CD4-positive, CD25-positive, alpha-beta regulatory T cell (primary cell): ENCODE measurements at regions not wholly inside any gene's neighbourhood (a gene's known extent, or its start where the extent isn't known, plus 50 kb on each side); places are given as distances from the start of the nearest gene placed in this dataset.

ENCODE experiments used
- ATAC-seq, 2 donors: fragments of 150-1000 bp; cut with Tn5 transposase; one replicate each; pipeline ENCODE4 v1.10.0; 2021; ENCODE audit warnings: low read depth in 2 of 2, moderate number of reproducible peaks in 2 of 2, moderate library complexity in 1 of 2
- DNase-seq, 3 donors: peaks; one replicate each; pipeline versions ENCODE4 v3.0.0 to v3.0.0-alpha.2; 2012 to 2022; ENCODE audit warnings: mixed read lengths in 1 of 3
- H3K27ac ChIP-seq: one replicate; pipeline ENCODE4 v1.7.0; 2013; ENCODE audit warnings: mild to moderate bottlenecking, low read length; ENCODE audit not compliant: insufficient read depth, poor library complexity, severe bottlenecking
- H3K27me3 ChIP-seq: one replicate; pipeline ENCODE4 v1.7.0; 2013; ENCODE audit warnings: low read length; ENCODE audit not compliant: control insufficient read depth, insufficient read depth
- H3K36me3 ChIP-seq: one replicate; pipeline ENCODE4 v1.7.0; 2013; ENCODE audit warnings: mild to moderate bottlenecking, low read length, moderate library complexity; ENCODE audit not compliant: control insufficient read depth, insufficient read depth
- H3K4me1 ChIP-seq: 2 replicates; pipeline ENCODE4 v1.7.0; 2013; ENCODE audit warnings: mild to moderate bottlenecking, low read length; ENCODE audit not compliant: insufficient read depth, control insufficient read depth, poor library complexity, severe bottlenecking
- H3K4me3 ChIP-seq: one replicate; pipeline ENCODE4 v1.7.0; 2013; ENCODE audit warnings: low read depth, mild to moderate bottlenecking, low read length, moderate library complexity
- H3K9me3 ChIP-seq, 2 experiments: 1 replicate in 1 of 2; 2 replicates in 1 of 2; pipeline ENCODE4 v1.7.0; 2013; ENCODE audit warnings: low read length in 2 of 2, mild to moderate bottlenecking in 1 of 2, moderate library complexity in 1 of 2; ENCODE audit not compliant: control insufficient read depth in 2 of 2
- H3K27ac Mint-ChIP-seq, 3 donors: one replicate each; pipeline ENCODE4 v1.8.0; 2020 to 2022; ENCODE audit warnings: mild to moderate bottlenecking in 3 of 3, mixed read lengths in 3 of 3, moderate library complexity in 2 of 3
- H3K27me3 Mint-ChIP-seq: one replicate; pipeline ENCODE4 v1.8.0; 2022; ENCODE audit warnings: mild to moderate bottlenecking, mixed read lengths
- H3K36me3 Mint-ChIP-seq: one replicate; pipeline ENCODE4 v1.8.0; 2020; ENCODE audit warnings: mixed read lengths
- H3K4me1 Mint-ChIP-seq, 4 donors: one replicate each; pipeline ENCODE4 v1.8.0; 2020 to 2022; ENCODE audit warnings: mixed read lengths in 4 of 4, mild to moderate bottlenecking in 1 of 4
- H3K4me3 Mint-ChIP-seq, 4 donors: one replicate each; pipeline ENCODE4 v1.8.0; 2020 to 2022; ENCODE audit warnings: mild to moderate bottlenecking in 4 of 4, mixed read lengths in 4 of 4, moderate library complexity in 3 of 4
- H3K9me3 Mint-ChIP-seq, 7 donors: one replicate each; pipeline ENCODE4 v1.8.0; 2020 to 2022; ENCODE audit warnings: mixed read lengths in 7 of 7, mild to moderate bottlenecking in 3 of 7, moderate library complexity in 2 of 7

DNA sequence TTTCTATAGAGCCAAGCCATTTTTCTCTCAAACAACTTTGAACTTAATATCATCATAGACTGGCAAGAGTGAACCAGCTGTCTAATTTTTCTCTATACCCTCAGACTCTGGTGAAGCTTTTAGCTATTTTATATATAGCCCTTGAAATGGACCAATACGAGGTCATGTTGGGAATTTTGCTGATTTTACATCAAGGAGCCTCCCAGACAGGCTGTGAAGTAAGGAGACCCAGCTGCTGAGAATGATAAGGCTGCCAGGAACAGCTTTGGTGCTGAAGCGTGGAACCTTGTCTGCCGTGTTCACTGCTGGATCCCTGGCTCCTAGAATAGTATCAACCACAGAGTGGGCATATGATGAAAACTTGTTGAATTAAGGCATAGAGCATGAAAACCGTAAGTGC is 326.2 kb upstream of the NAV3 start:
- Histone ChIP-seq H3K27me3 (no peaks in the 10 kb centered on the region), H3K4me1 (no peaks in the 10 kb centered on the region), H3K4me3 (no peak overlapping the region), H3K36me3 (no peaks in the 10 kb centered on the region), H3K9me3 (no peaks in the 10 kb centered on the region), H3K27ac (no peak overlapping the region)
- ATAC-seq, result no peak
- no peak overlapping the region for H3K27ac Mint-ChIP-seq
- no peaks in the 10 kb centered on the region for H3K36me3 Mint-ChIP-seq
- no peaks in the 10 kb centered on the region for H3K27me3 Mint-ChIP-seq
- no peak for DNase-seq
- no peak overlapping the region for H3K4me3 Mint-ChIP-seq
- H3K4me1 Mint-ChIP-seq, result no peaks in the 10 kb centered on the region
- peaks cover 0 to 17% (median 3%) of the 10 kb centered on the region in 7 donors for H3K9me3 Mint-ChIP-seq

GRCh38 chr12:77500089-77500488 is 330.6 kb upstream of the NAV3 start:
- Histone ChIP-seq H3K27ac (no peak overlapping the region), H3K9me3 (no peaks in the 10 kb centered on the region), H3K4me3 (no peak overlapping the region), H3K27me3 (no peaks in the 10 kb centered on the region), H3K4me1 (no peaks in the 10 kb centered on the region), H3K36me3 (no peaks in the 10 kb centered on the region)
- no peak for DNase-seq
- no peak overlapping the region for H3K4me3 Mint-ChIP-seq
- no peaks in the 10 kb centered on the region for H3K27me3 Mint-ChIP-seq
- ATAC-seq, result no peak
- no peaks in the 10 kb centered on the region for H3K36me3 Mint-ChIP-seq
- H3K27ac Mint-ChIP-seq, result no peak overlapping the region
- no peaks in the 10 kb centered on the region for H3K4me1 Mint-ChIP-seq
- peaks cover 0 to 11% (median 3%) of the 10 kb centered on the region in 7 donors for H3K9me3 Mint-ChIP-seq

GRCh38 chr12:77497647-77498046 is 333.0 kb upstream of the NAV3 start:
- ATAC-seq (no peak), DNase-seq (no peak)
- H3K27ac Mint-ChIP-seq, result no peak overlapping the region
- H3K36me3 Mint-ChIP-seq, result no peaks in the 10 kb centered on the region
- H3K9me3 Mint-ChIP-seq, result peaks cover 0 to 11% (median 3%) of the 10 kb centered on the region in 7 donors
- Histone ChIP-seq H3K4me3 (no peak overlapping the region), H3K27ac (no peak overlapping the region), H3K27me3 (no peaks in the 10 kb centered on the region), H3K4me1 (no peaks in the 10 kb centered on the region), H3K36me3 (no peaks in the 10 kb centered on the region), H3K9me3 (no peaks in the 10 kb centered on the region)
- H3K4me1 Mint-ChIP-seq, result no peaks in the 10 kb centered on the region
- H3K4me3 Mint-ChIP-seq, result no peak overlapping the region
- H3K27me3 Mint-ChIP-seq, result no peaks in the 10 kb centered on the region

DNA sequence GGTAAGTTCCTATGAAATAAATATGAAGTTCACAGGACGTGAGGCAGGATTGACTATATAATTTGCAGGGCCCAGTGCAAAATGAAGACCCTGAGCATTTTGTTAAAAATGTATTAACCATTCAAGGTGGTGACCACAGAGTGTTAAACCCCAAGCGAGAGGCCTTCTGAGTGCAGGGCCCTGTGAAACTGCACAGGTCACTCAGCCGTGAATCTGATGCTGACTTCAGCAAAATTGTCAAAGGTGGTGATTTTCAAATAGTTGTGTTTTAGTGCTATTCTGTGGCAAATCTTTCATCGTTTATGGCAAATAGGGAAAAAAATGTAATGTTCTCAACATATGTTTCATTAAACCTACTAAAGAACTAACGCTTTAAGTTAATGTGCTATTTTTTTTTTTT is 334.0 kb upstream of the NAV3 start:
- no peak overlapping the region for H3K4me3 Mint-ChIP-seq
- no peak overlapping the region for H3K27ac Mint-ChIP-seq
- Histone ChIP-seq H3K9me3 (no peaks in the 10 kb centered on the region), H3K27ac (no peak overlapping the region), H3K27me3 (no peaks in the 10 kb centered on the region), H3K4me1 (no peaks in the 10 kb centered on the region), H3K36me3 (no peaks in the 10 kb centered on the region), H3K4me3 (no peak overlapping the region)
- H3K4me1 Mint-ChIP-seq, result no peaks in the 10 kb centered on the region
- no peaks in the 10 kb centered on the region for H3K27me3 Mint-ChIP-seq
- ATAC-seq (no peak), DNase-seq (no peak)
- H3K36me3 Mint-ChIP-seq, result no peaks in the 10 kb centered on the region
- peaks cover 0 to 11% (median 3%) of the 10 kb centered on the region in 7 donors for H3K9me3 Mint-ChIP-seq

DNA sequence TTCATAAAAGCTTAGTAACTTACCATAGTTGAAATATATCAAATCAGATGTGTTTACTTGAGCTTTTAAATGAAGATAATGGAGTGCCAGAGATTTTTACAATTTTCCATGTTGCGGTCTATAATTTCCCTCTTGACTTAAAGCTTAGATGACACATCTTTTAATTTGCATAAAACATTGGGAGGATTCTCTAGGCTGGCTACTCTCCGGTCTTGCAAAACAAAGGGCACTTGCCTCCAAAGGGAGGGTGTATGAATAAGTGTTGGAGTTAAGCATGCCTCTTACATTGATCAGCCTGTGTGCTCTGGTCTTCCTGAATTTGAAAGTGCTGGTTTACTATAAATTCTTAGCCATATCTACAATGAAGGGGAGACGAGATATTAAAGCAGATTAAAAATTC is 336.4 kb upstream of the NAV3 start:
- H3K27ac Mint-ChIP-seq, result no peak overlapping the region
- peaks cover 0 to 4% (median 2%) of the 10 kb centered on the region in 7 donors for H3K9me3 Mint-ChIP-seq
- H3K4me1 ChIP-seq, result no peaks in the 10 kb centered on the region
- H3K4me3 ChIP-seq, result no peak overlapping the region
- DNase-seq, result no peak
- H3K4me3 Mint-ChIP-seq, result no peak overlapping the region
- no peaks in the 10 kb centered on the region for H3K27me3 ChIP-seq
- H3K9me3 ChIP-seq, result no peaks in the 10 kb centered on the region
- H3K4me1 Mint-ChIP-seq, result no peaks in the 10 kb centered on the region
- H3K36me3 Mint-ChIP-seq, result no peaks in the 10 kb centered on the region
- H3K27me3 Mint-ChIP-seq, result no peaks in the 10 kb centered on the region
- H3K36me3 ChIP-seq, result no peaks in the 10 kb centered on the region
- H3K27ac ChIP-seq, result no peak overlapping the region
- ATAC-seq, result no peak

GRCh38 chr12:77493302-77494168 is 337.2 kb upstream of the NAV3 start:
- Histone ChIP-seq H3K27ac (no peak overlapping the region), H3K36me3 (no peaks in the 10 kb centered on the region), H3K9me3 (no peaks in the 10 kb centered on the region), H3K4me1 (no peaks in the 10 kb centered on the region), H3K4me3 (no peak overlapping the region), H3K27me3 (no peaks in the 10 kb centered on the region)
- Mint-ChIP-seq H3K4me1 (no peaks in the 10 kb centered on the region), H3K9me3 (peaks cover 0 to 4% (median 0%) of the 10 kb centered on the region in 7 donors), H3K4me3 (no peak overlapping the region), H3K27ac (no peak overlapping the region), H3K36me3 (no peaks in the 10 kb centered on the region), H3K27me3 (no peaks in the 10 kb centered on the region)
- no peak for DNase-seq
- no peak for ATAC-seq

DNA sequence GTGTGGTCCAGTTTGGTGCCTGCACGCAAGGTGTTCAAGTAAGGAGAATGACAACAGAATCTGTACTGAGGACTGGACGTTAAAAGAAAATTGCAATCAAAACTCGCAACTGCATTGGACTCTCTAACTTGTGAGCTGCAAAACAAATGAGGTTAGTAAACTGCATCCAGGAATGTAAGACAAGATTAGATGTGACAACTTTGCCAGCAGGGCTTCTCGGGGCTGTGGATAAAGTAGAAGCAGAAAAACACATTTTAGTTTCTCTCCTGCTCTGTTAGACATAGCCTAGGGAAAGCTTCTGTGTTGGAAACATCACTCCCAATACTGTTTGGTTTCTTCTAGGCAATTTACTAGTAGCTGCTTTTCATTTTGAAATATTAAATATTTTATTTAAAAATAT is 338.2 kb upstream of the NAV3 start:
- Histone ChIP-seq H3K27ac (no peak overlapping the region), H3K36me3 (no peaks in the 10 kb centered on the region), H3K27me3 (no peaks in the 10 kb centered on the region), H3K4me1 (no peaks in the 10 kb centered on the region), H3K4me3 (no peak overlapping the region), H3K9me3 (no peaks in the 10 kb centered on the region)
- Mint-ChIP-seq H3K27ac (no peak overlapping the region), H3K4me3 (no peak overlapping the region), H3K9me3 (peaks cover 0 to 3% (median 0%) of the 10 kb centered on the region in 7 donors), H3K27me3 (no peaks in the 10 kb centered on the region), H3K4me1 (no peaks in the 10 kb centered on the region), H3K36me3 (no peaks in the 10 kb centered on the region)
- ATAC-seq (no peak), DNase-seq (no peak)

DNA sequence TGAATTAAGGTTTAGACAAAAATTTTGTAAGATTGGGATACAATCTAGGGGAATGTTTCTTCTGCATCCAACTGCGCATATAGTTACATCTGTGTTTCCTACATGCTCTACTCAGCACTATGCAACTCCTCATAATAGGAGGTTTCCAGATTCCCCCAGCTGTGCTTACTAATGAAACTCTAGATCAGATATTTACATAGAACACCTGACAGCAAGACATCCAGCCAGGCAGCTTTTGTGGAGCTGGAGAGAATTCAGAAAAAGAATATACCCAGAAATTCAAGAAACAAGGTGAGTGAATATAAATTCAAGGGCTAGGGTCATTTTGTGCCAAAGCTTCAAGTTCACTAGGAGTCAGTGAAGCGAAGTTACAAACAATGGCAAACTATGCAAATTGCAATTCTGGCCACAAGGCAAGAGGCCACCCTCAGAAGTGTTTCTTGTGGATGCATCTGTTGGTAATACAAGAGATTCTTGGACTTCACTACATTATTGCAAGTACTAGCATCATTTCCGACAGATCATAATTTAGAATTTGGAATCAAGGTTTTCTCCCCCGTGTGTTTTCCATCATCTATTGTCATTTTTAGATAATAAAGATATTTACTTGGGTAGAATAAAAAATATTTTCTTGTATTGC is 341.2 kb upstream of the NAV3 start:
- Histone ChIP-seq H3K27ac (no peak overlapping the region), H3K4me3 (no peak overlapping the region), H3K27me3 (no peaks in the 10 kb centered on the region), H3K4me1 (no peaks in the 10 kb centered on the region), H3K9me3 (no peaks in the 10 kb centered on the region), H3K36me3 (no peaks in the 10 kb centered on the region)
- Mint-ChIP-seq H3K27ac (no peak overlapping the region), H3K4me1 (no peaks in the 10 kb centered on the region), H3K27me3 (no peaks in the 10 kb centered on the region), H3K4me3 (no peak overlapping the region), H3K9me3 (peaks cover 0 to 7% (median 1%) of the 10 kb centered on the region in 7 donors), H3K36me3 (no peaks in the 10 kb centered on the region)
- DNase-seq (no peak), ATAC-seq (no peak)
